ENCODE measurements at regions not wholly inside any gene's neighbourhood (a gene's known extent, or its start where the extent isn't known, plus 50 kb on each side); places are given as distances from the start of the nearest gene placed in this dataset.

GRCh38 chr3:30189900-30190299 lies 416.5 kb upstream of the TGFBR2 start:
- WGBS, 3 donors: 49 to 64% (median 62%) methylated on average over 3 of the region's 3 CpGs
- H3K27ac ChIP-seq (ENCODE audit: low read depth, low read length): no peak overlapping the region

- no peak overlapping the region for H3K27ac ChIP-seq (ENCODE audit: low read depth, low read length)
- 24 to 56% (median 45%) methylated on average over 2 of the region's 2 CpGs for WGBS, 3 donors
Measured at GRCh38 chr3:30193625-30194044, 412.8 kb upstream of the TGFBR2 start.

- WGBS, 3 donors: 59 to 89% (median 76%) methylated on average over 2 of the region's 2 CpGs
- H3K27ac ChIP-seq (ENCODE audit: low read depth, low read length): no peak overlapping the region
Measured at GRCh38 chr3:30195352-30195751, 411.0 kb upstream of the TGFBR2 start.

DNA sequence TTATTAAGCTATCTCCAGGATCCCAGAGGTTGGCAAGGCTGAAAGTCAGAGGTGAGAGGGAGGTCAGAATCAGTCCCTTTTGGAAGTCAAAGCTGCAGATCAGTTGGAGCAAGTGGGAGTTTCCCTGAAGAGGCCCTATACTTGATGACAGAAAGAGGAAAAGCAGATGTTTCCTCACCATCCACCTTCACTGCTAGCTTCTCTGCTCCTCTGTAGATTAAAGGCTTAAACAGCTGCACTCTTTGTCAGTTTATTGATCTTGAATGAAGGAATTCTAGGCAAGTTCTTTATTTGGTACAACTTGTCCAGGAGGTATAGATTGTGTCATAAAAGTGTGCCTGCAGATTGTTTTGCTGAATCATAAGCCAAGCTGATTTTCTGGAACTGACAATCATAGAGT lies 408.2 kb upstream of the TGFBR2 start:
- H3K27ac ChIP-seq (ENCODE audit: low read depth, low read length): no peak overlapping the region

DNA sequence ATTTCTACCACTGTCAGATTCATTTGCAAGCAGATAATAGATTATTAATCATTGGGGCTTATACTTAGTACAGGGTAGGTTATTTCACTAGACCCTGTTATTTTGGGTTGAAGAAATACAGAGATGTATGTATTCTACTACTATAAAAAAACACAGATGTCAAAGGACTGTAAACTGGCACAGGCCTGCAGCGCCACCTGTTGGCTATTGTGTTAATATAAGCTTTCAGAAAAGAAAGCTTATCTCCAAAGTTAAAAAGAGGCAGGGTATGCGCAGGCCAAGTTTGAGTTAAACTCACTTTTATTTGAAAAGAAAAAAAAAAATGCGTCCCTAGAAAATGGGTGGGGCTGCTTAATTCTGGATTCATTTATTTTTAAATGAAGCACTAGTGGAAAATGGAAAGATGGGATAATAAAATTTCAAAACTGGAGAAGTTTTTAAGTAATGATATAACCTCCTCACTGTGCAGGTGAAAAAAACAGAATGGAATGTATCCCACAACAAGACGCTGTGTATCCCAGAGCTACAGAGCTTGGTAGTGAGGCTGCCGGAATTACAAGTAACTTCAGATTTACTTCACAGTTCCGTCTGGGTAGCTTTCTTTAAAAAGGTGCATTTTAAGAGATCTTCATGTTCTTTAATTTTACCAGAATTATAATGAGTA lies 407.2 kb upstream of the TGFBR2 start:
- 31 to 41% (median 41%) methylated on average over 6 of the region's 6 CpGs for WGBS, 3 donors
- no peak overlapping the region for H3K27ac ChIP-seq (ENCODE audit: low read depth, low read length)

DNA sequence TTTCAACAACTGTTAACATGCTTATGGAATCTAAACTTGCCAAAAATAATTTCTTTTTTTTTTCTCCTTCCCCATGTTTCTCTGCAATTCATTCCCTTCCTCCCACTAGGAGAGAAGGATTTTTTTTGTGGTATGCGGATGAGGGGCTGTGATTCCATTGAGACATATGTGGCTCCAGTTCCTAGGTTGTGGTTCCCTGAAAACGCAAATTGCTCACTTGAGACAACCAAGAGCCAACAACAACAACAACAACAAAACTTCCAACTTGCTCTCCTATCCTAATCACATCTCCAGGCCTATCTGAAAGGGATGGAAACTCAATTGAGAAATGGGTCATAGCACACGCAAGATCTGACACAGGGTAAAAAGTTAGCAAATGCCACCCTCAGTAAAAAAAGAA lies 406.5 kb upstream of the TGFBR2 start:
- WGBS, 3 donors: 63 to 85% (median 70%) methylated on average over 3 of the region's 3 CpGs
- H3K27ac ChIP-seq (ENCODE audit: low read depth, low read length): no peak overlapping the region

DNA sequence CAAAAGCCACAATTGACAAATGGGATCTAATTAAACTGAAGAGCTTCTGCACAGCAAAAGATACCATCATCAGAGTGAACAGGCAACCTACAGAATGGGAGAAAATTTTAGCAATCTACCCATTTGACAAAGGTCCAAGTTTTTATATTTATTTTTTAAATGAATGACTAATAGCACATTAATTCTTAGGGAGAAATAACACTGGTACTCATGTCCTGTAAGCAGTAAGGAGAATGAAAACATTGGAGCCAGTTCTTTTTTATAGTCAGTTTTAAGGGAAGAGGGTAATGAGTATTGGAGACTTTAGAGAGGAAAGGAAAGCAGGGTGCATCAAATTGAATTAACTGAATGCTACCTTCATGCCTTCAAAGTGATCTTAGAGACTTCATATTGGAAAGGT lies 404.7 kb upstream of the TGFBR2 start:
- H3K27ac ChIP-seq (ENCODE audit: low read depth, low read length): no peak overlapping the region

DNA sequence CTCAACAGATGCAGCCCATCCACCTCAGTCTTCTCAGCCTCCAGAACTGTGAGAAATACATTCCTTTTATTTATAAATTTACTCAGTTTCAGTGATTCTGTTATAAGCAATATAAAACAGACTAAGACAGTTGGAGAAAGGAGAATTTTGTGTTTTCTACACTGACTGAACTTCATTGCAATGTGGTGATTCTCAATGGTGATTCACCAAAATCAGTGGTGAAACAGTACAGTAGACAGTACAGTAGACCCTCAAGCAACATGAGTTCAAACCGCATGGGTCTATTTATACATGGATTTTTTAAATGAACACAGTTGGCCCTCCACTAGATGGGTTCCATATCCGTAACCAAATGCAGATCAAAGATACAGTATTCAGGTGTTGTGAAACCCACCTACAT lies 403.1 kb upstream of the TGFBR2 start:
- WGBS, 3 donors: 94 to 99% (median 96%) methylated on average over 2 of the region's 2 CpGs

GRCh38 chr3:30204126-30204525 lies 402.3 kb upstream of the TGFBR2 start:
- no peak overlapping the region for H3K27ac ChIP-seq (ENCODE audit: low read depth, low read length)

More for the DNA sequence above, 403.1 kb upstream of the TGFBR2 start:
- no peak overlapping the region for H3K27ac ChIP-seq (ENCODE audit: low read depth, low read length)

DNA sequence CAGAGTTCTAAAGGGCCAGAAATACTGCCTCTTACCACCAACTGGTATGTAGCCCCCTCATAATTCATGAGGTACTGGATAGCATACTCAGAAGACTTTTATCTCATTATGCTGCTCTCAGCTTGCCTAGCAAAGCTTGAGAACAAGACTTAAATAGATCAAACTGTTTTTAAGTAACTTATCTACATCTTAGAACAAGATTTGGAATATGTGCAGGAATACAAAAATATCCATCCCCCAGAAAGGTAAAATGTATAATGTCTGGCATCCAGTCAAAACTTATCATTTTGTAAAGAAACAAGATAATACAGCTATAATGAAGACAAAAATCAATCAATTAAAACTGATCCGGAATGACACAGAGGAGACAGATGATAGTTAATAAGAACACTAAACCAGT lies 400.4 kb upstream of the TGFBR2 start:
- 88 to 97% (median 93%) methylated on average over 1 of the region's 1 CpG for WGBS, 3 donors
- H3K27ac ChIP-seq (ENCODE audit: low read depth, low read length): no peak overlapping the region

DNA sequence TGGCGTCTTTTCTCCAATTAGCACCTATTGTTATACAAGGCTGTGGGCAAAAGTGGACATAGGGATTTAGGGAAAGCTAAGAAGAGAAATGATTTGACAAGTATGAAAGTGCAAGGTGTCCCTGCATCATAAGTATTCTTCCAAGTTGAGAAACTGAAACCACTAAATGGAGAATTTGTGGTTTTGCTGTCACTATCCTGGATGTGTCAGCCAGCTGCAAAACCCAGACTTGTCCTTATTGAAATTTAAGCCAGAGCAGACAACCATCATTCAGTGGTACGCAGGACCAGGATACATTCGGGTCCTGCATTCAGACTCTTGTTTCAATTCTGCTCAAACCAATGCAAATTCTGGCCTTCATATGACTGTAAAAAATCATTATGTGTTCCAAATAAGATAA lies 384.8 kb upstream of the TGFBR2 start:
- no peak overlapping the region for H3K27ac ChIP-seq (ENCODE audit: low read depth, low read length)
- 78 to 89% (median 79%) methylated on average over 3 of the region's 3 CpGs for WGBS, 3 donors

GRCh38 chr3:30222441-30222840 lies 384.0 kb upstream of the TGFBR2 start:
- H3K27ac ChIP-seq (ENCODE audit: low read depth, low read length): no peak overlapping the region
- WGBS, 3 donors: 71 to 85% (median 82%) methylated on average over 2 of the region's 2 CpGs

DNA sequence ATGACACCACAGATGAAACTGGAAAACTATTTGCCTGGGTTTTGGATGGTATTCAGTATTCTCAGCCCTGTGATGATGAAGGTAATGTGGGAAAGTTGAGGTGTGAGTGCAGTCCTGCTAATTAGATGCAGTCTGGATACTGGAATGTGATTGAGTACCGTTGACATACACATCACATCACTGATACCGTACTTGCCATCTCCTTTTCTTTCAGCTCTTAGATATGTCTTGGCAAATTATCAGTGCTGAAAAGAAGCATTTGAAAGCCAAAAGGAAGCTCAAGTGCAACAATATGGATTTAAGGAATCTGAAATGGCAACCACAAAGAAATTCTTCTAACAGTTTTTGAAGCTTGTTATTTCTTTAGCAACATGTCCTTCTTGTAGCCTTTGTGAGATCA lies 381.4 kb upstream of the TGFBR2 start:
- 82 to 94% (median 90%) methylated on average over 2 of the region's 2 CpGs for WGBS, 3 donors
- H3K27ac ChIP-seq (ENCODE audit: low read depth, low read length): no peak overlapping the region

DNA sequence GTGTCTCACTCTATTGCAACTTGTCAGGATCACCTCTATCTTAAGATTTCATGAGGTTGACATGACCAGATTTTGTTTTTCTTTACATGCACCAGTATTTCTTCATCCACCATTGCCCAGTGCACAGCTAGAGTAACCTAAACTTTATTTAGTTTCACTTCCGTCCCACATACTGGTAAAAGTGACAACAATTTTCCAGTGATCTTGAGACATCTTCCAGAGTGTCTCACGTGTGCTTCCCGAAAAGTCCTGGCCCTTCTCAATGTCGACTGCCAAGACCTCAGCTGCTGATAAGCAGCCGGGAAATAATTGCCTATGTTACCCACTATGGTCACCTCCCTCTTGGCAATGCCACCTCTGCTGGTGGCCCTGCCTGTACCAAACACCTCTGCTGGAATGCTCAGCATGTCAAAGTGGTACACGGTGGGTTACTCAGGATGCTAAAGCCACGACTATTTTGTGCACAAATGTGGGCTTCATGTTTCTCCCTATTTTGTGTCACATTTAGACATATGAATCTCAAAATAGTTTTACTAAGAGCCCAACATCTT lies 379.7 kb upstream of the TGFBR2 start:
- H3K27ac ChIP-seq (ENCODE audit: low read depth, low read length): no peak overlapping the region
- 86 to 94% (median 86%) methylated on average over 7 of the region's 7 CpGs for WGBS, 3 donors

- no peak overlapping the region for H3K27ac ChIP-seq (ENCODE audit: low read depth, low read length)
- WGBS, 3 donors: 5 to 58% (median 9%) methylated on average over 2 of the region's 2 CpGs
Measured at GRCh38 chr3:30227571-30228301, 378.7 kb upstream of the TGFBR2 start.

- 94 to 98% (median 97%) methylated on average over 2 of the region's 2 CpGs for WGBS, 3 donors
- no peak overlapping the region for H3K27ac ChIP-seq (ENCODE audit: low read depth, low read length)
Measured at GRCh38 chr3:30228302-30228631, 378.1 kb upstream of the TGFBR2 start.

- WGBS, 3 donors: 49 to 91% (median 74%) methylated on average over 3 of the region's 3 CpGs
- H3K27ac ChIP-seq (ENCODE audit: low read depth, low read length): no peak overlapping the region
Measured at GRCh38 chr3:30231277-30232141, 374.9 kb upstream of the TGFBR2 start.

GRCh38 chr3:30232142-30232541 lies 374.3 kb upstream of the TGFBR2 start:
- 21 to 72% (median 35%) methylated on average over 5 of the region's 5 CpGs for WGBS, 3 donors
- H3K27ac ChIP-seq (ENCODE audit: low read depth, low read length): no peak overlapping the region

- H3K27ac ChIP-seq (ENCODE audit: low read depth, low read length): no peak overlapping the region
- 47 to 54% (median 49%) methylated on average over 2 of the region's 2 CpGs for WGBS, 3 donors
Measured at GRCh38 chr3:30233913-30234646, 372.3 kb upstream of the TGFBR2 start.

Data from adipose tissue (tissue), 3 donors.